Common myeloid progenitor, CD34-positive (primary cell): ENCODE measurements at regions not wholly inside any gene's neighbourhood (a gene's known extent, or its start where the extent isn't known, plus 50 kb on each side); places are given as distances from the start of the nearest gene placed in this dataset.
"Not testable (repeated sequence)": the region's sequence is repeated elsewhere in the genome, so short reads cannot be mapped to it uniquely, and the experiment has no call there.

Experiments used
- CTCF ChIA-PET: fragments of 350-600 bp; sonication (Branson Sonifier 250); formaldehyde crosslinking; loops from one replicate; lab custom pipeline; 2021; ENCODE audit warnings: antibody characterized with exemption; lab: Charles Lee
- POLR2A ChIA-PET: fragments of 350-600 bp; sonication (Branson Sonifier 250); formaldehyde crosslinking; loops from one replicate; lab custom pipeline; 2021; ENCODE audit warnings: antibody characterized with exemption; lab: Charles Lee
- DNase-seq, 3 donors: peaks; one replicate each; pipeline versions ENCODE4 v3.0.0 to v3.0.0-alpha.2; 2013
- H3K27ac ChIP-seq, 2 experiments: 1 replicate in 1 of 2; 2 replicates in 1 of 2; pipeline ENCODE4 v1.7.0; 2013; ENCODE audit warnings: inconsistent platforms in 2 of 2, low read length in 2 of 2, mild to moderate bottlenecking in 2 of 2, low read depth in 1 of 2, moderate library complexity in 1 of 2; ENCODE audit not compliant: severe bottlenecking in 2 of 2, insufficient read depth in 1 of 2, poor library complexity in 1 of 2
- H3K27me3 ChIP-seq, 5 experiments: replicated peaks in 2 of 5; 1 replicate in 3 of 5; 2 replicates in 2 of 5; pipeline versions ENCODE4 v1.6.1 to v1.7.0; 2013; ENCODE audit warnings: low read length in 4 of 5, mild to moderate bottlenecking in 2 of 5, moderate library complexity in 2 of 5, inconsistent platforms in 1 of 5; ENCODE audit not compliant: insufficient read depth in 5 of 5, control insufficient read depth in 4 of 5
- H3K36me3 ChIP-seq, 4 experiments: 1 replicate in 2 of 4; 2 replicates in 2 of 4; pipeline versions ENCODE4 v1.6.1 to v1.7.0; 2013; ENCODE audit warnings: low read length in 3 of 4, control low read depth in 1 of 4, mild to moderate bottlenecking in 1 of 4; ENCODE audit not compliant: control insufficient read depth in 4 of 4, insufficient read depth in 4 of 4
- H3K4me1 ChIP-seq, 4 experiments: 1 replicate in 3 of 4; 2 replicates in 1 of 4; pipeline versions ENCODE4 v1.6.1 to v1.7.1; 2013; ENCODE audit warnings: low read length in 3 of 4, mild to moderate bottlenecking in 3 of 4, control low read depth in 1 of 4, inconsistent platforms in 1 of 4, moderate library complexity in 1 of 4; ENCODE audit not compliant: control insufficient read depth in 4 of 4, insufficient read depth in 4 of 4; ENCODE audit errors: control extremely low read depth in 1 of 4
- H3K4me3 ChIP-seq, 7 experiments: 1 replicate in 4 of 7; 2 replicates in 3 of 7; pipeline versions ENCODE4 v1.5.1 to v1.7.0; 2013; ENCODE audit warnings: mild to moderate bottlenecking in 7 of 7, low read length in 6 of 7, moderate library complexity in 6 of 7, inconsistent platforms in 2 of 7, low read depth in 2 of 7, control low read depth in 1 of 7; ENCODE audit not compliant: insufficient read depth in 4 of 7, control insufficient read depth in 1 of 7; ENCODE audit errors: extremely low read depth in 1 of 7
- H3K9me3 ChIP-seq, 5 experiments: 1 replicate in 4 of 5; 2 replicates in 1 of 5; pipeline versions ENCODE4 v1.6.1 to v1.7.1; 2013; ENCODE audit warnings: low read length in 4 of 5, mild to moderate bottlenecking in 2 of 5, inconsistent platforms in 1 of 5, low read depth in 1 of 5, moderate library complexity in 1 of 5; ENCODE audit not compliant: control insufficient read depth in 4 of 5, insufficient read depth in 2 of 5; ENCODE audit errors: control extremely low read depth in 1 of 5
- WGBS: methylation state at CpG from one replicate; pipeline ENCODE4 v1.1.5; 2013; ENCODE audit not compliant: insufficient coverage; 5-methylcytosine and 5-hydroxymethylcytosine counted together

DNA sequence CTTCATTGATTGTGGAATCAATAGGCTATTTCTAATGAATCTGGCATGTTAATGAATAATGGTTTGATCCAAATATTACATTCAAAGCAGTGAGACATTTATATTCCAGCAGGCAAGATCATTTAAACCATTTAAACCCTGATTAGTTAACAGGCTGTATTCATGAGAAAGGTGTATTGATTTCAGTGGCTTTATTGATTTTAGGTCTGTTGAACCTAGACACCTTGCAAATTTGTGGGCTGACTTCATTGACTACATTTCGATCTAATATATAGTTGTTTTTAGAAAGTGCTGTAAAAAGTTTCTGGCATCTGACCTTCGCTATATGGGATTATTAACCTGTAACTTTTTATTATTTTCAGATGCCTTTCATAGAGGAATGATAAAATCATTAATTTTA is 900.1 kb upstream of the CITED2 start:
- H3K4me1 ChIP-seq: no peaks in the 10 kb centered on the region
- H3K4me3 ChIP-seq: no peak overlapping the region
- DNase-seq: no peak
- ChIA-PET POLR2A (no interaction called here), CTCF (no interaction called here)
- no peaks in the 10 kb centered on the region for H3K36me3 ChIP-seq
- no peaks in the 10 kb centered on the region for H3K9me3 ChIP-seq
- H3K27me3 ChIP-seq: no peaks in the 10 kb centered on the region
- no CpG with 5 or more reads among the region's 2 CpGs for WGBS
- no peak overlapping the region for H3K27ac ChIP-seq

DNA sequence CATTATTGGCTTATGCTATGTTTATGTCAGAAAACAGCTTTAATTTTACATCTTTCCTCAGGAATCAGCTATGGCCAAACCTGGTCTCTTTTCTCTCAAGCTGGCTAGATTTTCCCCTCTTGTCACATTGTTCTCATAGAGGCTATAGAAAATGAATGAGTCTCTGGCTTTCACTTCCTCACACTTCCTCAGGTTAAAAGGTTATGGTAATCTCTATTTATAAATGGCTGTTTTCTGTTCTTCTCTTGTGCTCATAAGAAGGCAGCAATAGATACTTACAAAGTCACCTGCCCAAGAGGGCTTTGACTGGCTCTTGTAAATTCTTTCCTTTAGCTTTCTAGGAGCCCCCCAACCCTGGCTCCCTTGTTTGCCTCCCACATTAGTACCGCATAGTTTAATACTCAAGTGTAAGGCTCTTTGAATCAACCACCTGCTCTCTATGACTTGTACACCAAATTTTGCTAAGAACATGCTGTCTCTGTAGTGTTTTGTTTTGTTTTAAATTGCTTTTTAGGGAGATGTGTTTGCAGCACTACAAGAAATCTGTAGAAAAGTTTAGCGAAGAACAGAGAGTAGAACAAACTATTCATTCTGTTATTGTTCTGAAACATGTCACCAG is 897.4 kb upstream of the CITED2 start:
- Histone ChIP-seq H3K27ac (no peak overlapping the region), H3K4me1 (no peaks in the 10 kb centered on the region), H3K27me3 (no peaks in the 10 kb centered on the region), H3K4me3 (no peak overlapping the region), H3K36me3 (no peaks in the 10 kb centered on the region), H3K9me3 (no peaks in the 10 kb centered on the region)
- no peak for DNase-seq
- 100% methylated on average over 1 of the region's 2 CpGs for WGBS
- ChIA-PET POLR2A (no interaction called here), CTCF (no interaction called here)

DNA sequence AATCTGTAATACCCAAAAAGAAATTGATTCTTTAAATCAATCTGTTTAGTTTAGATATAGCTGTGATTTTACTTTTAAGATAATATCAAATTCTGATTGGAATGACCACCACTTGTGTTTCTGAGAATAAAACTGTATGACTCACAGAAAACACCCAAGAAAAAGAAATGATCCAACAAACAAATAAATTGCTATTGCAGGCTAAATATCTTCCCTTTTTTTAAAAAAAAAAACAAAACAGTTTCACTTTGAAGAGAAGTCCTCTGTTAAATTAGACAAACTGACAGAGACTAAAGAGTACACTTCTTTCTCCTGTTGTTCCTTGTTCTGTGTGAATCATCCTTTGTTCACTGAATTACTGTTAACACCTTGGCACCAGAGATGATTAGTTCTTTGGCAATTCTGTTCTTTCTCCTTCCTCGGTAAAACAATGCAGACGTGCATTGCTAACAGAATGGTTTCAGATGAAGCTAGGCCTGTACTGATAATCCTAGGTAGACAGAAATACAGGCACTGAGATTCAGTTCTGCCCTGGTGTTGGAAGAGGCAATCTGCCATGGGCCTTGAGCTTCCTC is 895.2 kb upstream of the CITED2 start:
- no CpG with 5 or more reads among the region's 2 CpGs for WGBS
- DNase-seq: no peak

DNA sequence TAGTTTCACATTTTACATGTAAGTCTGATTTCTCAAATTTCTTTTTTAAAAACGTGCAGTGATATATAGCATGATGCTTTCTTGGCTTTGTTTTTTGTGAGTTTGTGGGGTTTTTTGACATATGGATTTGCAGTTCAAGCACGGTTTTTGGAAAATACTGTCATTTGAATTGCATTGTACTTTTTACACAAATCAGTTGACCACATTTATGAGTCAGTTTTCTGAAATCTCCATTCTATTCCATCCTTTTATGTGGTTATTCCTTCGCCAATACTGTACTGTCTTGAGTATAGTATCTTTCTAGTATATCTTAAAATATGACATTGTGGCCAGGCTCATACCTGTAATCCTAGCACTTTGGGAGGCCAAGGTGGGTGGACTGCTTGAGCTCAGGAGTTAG is 890.0 kb upstream of the CITED2 start:
- H3K4me1 ChIP-seq: no peaks in the 10 kb centered on the region
- no peak overlapping the region for H3K27ac ChIP-seq
- no peaks in the 10 kb centered on the region for H3K36me3 ChIP-seq
- CTCF ChIA-PET: no interaction called here
- DNase-seq: no peak
- POLR2A ChIA-PET: no interaction called here
- no peak overlapping the region for H3K4me3 ChIP-seq
- H3K27me3 ChIP-seq: no peaks in the 10 kb centered on the region
- H3K9me3 ChIP-seq: no peaks in the 10 kb centered on the region
- WGBS: no CpG with 5 or more reads among the region's 3 CpGs

More for the DNA sequence above, 895.2 kb upstream of the CITED2 start:
- ChIA-PET POLR2A (no interaction called here), CTCF (no interaction called here)
- no peak overlapping the region for H3K27ac ChIP-seq
- H3K4me1 ChIP-seq: no peaks in the 10 kb centered on the region
- no peak overlapping the region for H3K4me3 ChIP-seq
- H3K9me3 ChIP-seq: no peaks in the 10 kb centered on the region
- H3K36me3 ChIP-seq: no peaks in the 10 kb centered on the region
- H3K27me3 ChIP-seq: no peaks in the 10 kb centered on the region

DNA sequence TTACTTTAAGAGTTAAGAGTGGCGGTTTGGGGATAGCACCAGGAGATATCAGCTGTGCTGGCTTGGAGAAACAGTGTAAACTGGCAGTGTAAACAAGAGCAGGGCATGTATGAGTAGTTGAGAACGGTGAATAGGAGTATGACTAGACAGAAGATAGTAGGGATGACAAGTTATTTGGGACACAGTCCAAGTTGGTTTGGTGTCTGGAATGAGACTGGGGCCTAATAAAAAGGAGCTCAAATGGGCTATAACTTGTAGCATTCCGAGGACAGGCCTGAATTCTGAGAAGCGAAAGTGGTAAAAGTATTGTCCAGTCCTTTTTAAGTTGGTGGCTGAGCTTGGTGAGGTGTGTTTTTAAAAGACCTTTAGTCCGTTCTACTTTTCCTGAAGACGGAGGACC is 883.9 kb upstream of the CITED2 start:
- WGBS: 100% methylated on average over 1 of the region's 6 CpGs

DNA sequence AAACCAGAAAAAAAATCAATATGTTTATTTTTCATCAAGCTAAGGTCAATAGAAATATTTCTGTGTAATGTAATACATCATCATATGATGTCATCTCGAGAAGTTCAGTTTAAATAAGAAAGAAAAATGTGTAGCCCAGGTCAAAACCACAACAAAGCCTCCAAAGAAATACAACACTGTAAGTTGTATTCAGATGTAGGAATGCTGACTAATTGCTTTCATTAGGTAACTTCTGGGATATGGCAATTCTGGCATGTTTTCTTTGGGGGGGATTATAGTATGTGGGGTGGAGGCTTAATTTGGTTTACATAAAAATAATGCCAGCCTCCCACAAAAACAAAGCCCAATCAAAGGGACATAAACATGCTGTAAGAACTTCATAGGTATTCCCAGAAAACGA is 881.8 kb upstream of the CITED2 start:
- Histone ChIP-seq H3K36me3 (no peaks in the 10 kb centered on the region), H3K9me3 (no peaks in the 10 kb centered on the region), H3K27ac (no peak overlapping the region), H3K4me3 (no peak overlapping the region), H3K27me3 (no peaks in the 10 kb centered on the region), H3K4me1 (no peaks in the 10 kb centered on the region)
- ChIA-PET POLR2A (no interaction called here), CTCF (no interaction called here)
- no peak for DNase-seq
- WGBS: 100% methylated on average over 1 of the region's 2 CpGs

More for the DNA sequence above, 883.9 kb upstream of the CITED2 start:
- H3K4me3 ChIP-seq, H3K27me3 ChIP-seq, H3K9me3 ChIP-seq, DNase-seq, POLR2A ChIA-PET, H3K4me1 ChIP-seq, H3K27ac ChIP-seq, CTCF ChIA-PET, H3K36me3 ChIP-seq: not testable (repeated sequence)

DNA sequence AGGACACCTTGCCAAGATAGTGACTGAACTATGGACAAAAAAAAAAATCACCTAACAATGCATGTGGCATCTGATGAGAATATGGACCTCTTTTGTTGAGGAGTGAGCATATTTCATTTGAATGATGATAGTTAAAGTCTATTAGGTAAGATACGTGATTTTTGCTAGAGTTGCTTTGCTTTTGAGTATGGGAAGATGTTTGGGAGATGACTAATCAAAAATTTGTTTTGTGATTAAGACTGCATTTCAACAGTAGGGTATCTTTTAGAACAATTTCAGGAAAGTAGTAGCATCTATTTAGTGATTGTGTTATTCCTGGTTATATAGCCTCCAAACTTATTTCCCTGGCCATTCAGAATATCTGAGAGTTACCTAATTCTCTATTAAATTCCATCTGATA is 878.6 kb upstream of the CITED2 start:
- ChIA-PET CTCF (no interaction called here), POLR2A (no interaction called here)
- DNase-seq: no peak

More for the DNA sequence above, 878.6 kb upstream of the CITED2 start:
- Histone ChIP-seq H3K27ac (no peak overlapping the region), H3K36me3 (no peaks in the 10 kb centered on the region), H3K27me3 (no peaks in the 10 kb centered on the region), H3K9me3 (no peaks in the 10 kb centered on the region), H3K4me1 (no peaks in the 10 kb centered on the region), H3K4me3 (no peak overlapping the region)
- 86% methylated on average over 1 of the region's 1 CpG for WGBS
